GM23338 (cell line): ENCODE measurements at regions not wholly inside any gene's neighbourhood (a gene's known extent, or its start where the extent isn't known, plus 50 kb on each side); places are given as distances from the start of the nearest gene placed in this dataset.

Experiments
- ATAC-seq: fragments of 200-7000 bp; cut with Tn5 transposase; 3 replicates; pipeline ENCODE4 v1.9.1; 2020
- DNase-seq: peaks from one replicate; pipeline ENCODE4 v3.0.0-alpha.2; 2015; ENCODE audit warnings: low spot score
- H2AFZ ChIP-seq: fragments of 200-600 bp; sonication (generic); 2 replicates; pipeline ENCODE4 v1.8.0; 2016; ENCODE audit warnings: antibody characterized with exemption, mild to moderate bottlenecking, moderate library complexity
- H3F3A ChIP-seq: fragments of 200-600 bp; sonication (generic); replicated peaks from 2 replicates; pipeline ENCODE4 v1.8.0; 2017; ENCODE audit warnings: antibody characterized with exemption, mixed run types, low read depth
- H3K27ac ChIP-seq: fragments of 200-600 bp; sonication (generic); 2 replicates; pipeline ENCODE4 v1.6.1; 2016; ENCODE audit warnings: low read depth
- H3K27me3 ChIP-seq: fragments of 200-600 bp; sonication (generic); 2 replicates; pipeline ENCODE4 v1.8.0; 2016; ENCODE audit warnings: mild to moderate bottlenecking, mixed run types, moderate library complexity; ENCODE audit not compliant: insufficient read depth
- H3K36me3 ChIP-seq: fragments of 200-600 bp; sonication (generic); 2 replicates; pipeline ENCODE4 v1.8.0; 2016; ENCODE audit warnings: mild to moderate bottlenecking; ENCODE audit not compliant: insufficient read depth
- H3K4me1 ChIP-seq: fragments of 200-600 bp; sonication (generic); 2 replicates; pipeline ENCODE4 v1.8.0; 2016; ENCODE audit warnings: mild to moderate bottlenecking, moderate library complexity; ENCODE audit not compliant: insufficient read depth
- H3K4me2 ChIP-seq: fragments of 200-600 bp; sonication (generic); 2 replicates; pipeline ENCODE4 v1.7.1; 2017; ENCODE audit warnings: mixed run types
- H3K4me3 ChIP-seq: fragments of 200-600 bp; sonication (generic); 2 replicates; pipeline ENCODE4 v1.6.1; 2016; ENCODE audit warnings: mixed run types
- H3K79me2 ChIP-seq: fragments of 200-600 bp; sonication (generic); replicated peaks from 2 replicates; pipeline ENCODE4 v1.8.0; 2017; ENCODE audit warnings: mild to moderate bottlenecking; ENCODE audit not compliant: insufficient read depth
- H3K9me2 ChIP-seq: fragments of 200-600 bp; sonication (generic); 2 replicates; pipeline ENCODE4 v1.8.0; 2017; ENCODE audit not compliant: insufficient read depth
- H4K20me1 ChIP-seq: fragments of 200-600 bp; sonication (generic); replicated peaks from 2 replicates; pipeline ENCODE4 v1.8.0; 2017; ENCODE audit warnings: mild to moderate bottlenecking; ENCODE audit not compliant: insufficient read depth
- H3K27ac Mint-ChIP-seq: 2 replicates; pipeline ENCODE4 v1.8.0; 2020; ENCODE audit warnings: inconsistent platforms, mild to moderate bottlenecking, moderate library complexity, mixed read lengths
- H3K27me3 Mint-ChIP-seq: 3 replicates; pipeline ENCODE4 v1.8.0; 2022; ENCODE audit warnings: low read depth, mild to moderate bottlenecking, moderate library complexity, mixed read lengths, inconsistent platforms; ENCODE audit not compliant: insufficient read depth, poor library complexity
- H3K36me3 Mint-ChIP-seq: 3 replicates; pipeline ENCODE4 v1.8.0; 2021; ENCODE audit warnings: low read depth, mild to moderate bottlenecking, inconsistent platforms, moderate library complexity, mixed read lengths
- H3K4me1 Mint-ChIP-seq: 3 replicates; pipeline ENCODE4 v1.8.0; 2020; ENCODE audit warnings: mild to moderate bottlenecking, inconsistent platforms, mixed read lengths
- H3K4me3 Mint-ChIP-seq: 3 replicates; pipeline ENCODE4 v1.8.0; 2021; ENCODE audit warnings: moderate library complexity, mild to moderate bottlenecking, inconsistent platforms, mixed read lengths
- H3K9me3 Mint-ChIP-seq: 3 replicates; pipeline ENCODE4 v1.8.0; 2020; ENCODE audit warnings: moderate library complexity, mild to moderate bottlenecking, inconsistent platforms, mixed read lengths
- CTCF ChIP-seq, 2 experiments: fragments of 200-600 bp in 1 of 2; sonication (generic) in 1 of 2; conservative IDR thresholded peaks; 2 replicates each; pipeline versions ENCODE4 v1.5.1 to v1.6.1; 2016 to 2017; ENCODE audit warnings: antibody characterized with exemption in 2 of 2, low read depth in 2 of 2, mild to moderate bottlenecking in 2 of 2, moderate library complexity in 1 of 2
- EZH2 ChIP-seq: fragments of 200-600 bp; sonication (generic); IDR thresholded peaks from one replicate; pipeline ENCODE4 v1.8.0; 2017; ENCODE audit warnings: antibody characterized with exemption, mild to moderate bottlenecking, low read depth; ENCODE audit not compliant: unreplicated experiment
- EZH2phosphoT487 ChIP-seq: fragments of 200-600 bp; sonication (generic); IDR thresholded peaks from one replicate; pipeline ENCODE4 v1.8.1; 2018; ENCODE audit warnings: antibody characterized with exemption; ENCODE audit not compliant: unreplicated experiment
- NANOG ChIP-seq: IDR thresholded peaks from 2 replicates; pipeline ENCODE4 v1.6.1; 2016; ENCODE audit warnings: antibody characterized with exemption, borderline replicate concordance
- POLR2AphosphoS5 ChIP-seq: IDR thresholded peaks from 2 replicates; pipeline ENCODE4 v1.6.1; 2016; ENCODE audit warnings: antibody characterized with exemption, low read depth
- ZNF114 ChIP-seq: fragments of 250-450 bp; sonication (Bioruptor Pico); IDR thresholded peaks from 2 replicates; pipeline ENCODE4 v1.5.0; 2020; ENCODE audit warnings: mild to moderate bottlenecking, moderate library complexity
- ZNF331 ChIP-seq: fragments of 250-450 bp; sonication (Bioruptor Pico); IDR thresholded peaks from 2 replicates; pipeline ENCODE4 v1.5.0; 2020; ENCODE audit warnings: low read depth, mild to moderate bottlenecking, moderate library complexity
- ZNF462 ChIP-seq: fragments of 250-450 bp; sonication (Bioruptor Pico); IDR thresholded peaks from 2 replicates; pipeline ENCODE4 v1.5.0; 2020; ENCODE audit warnings: mild to moderate bottlenecking, moderate library complexity

GRCh38 chr10:78288663-78289062, 255.0 kb downstream of the RPS24 start:
- Mint-ChIP-seq H3K9me3 (no peaks in the 10 kb centered on the region; the same call in 2 of the 3 replicates), H3K4me1 (peaks cover 29% of the 10 kb centered on the region), H3K36me3 (no peaks in the 10 kb centered on the region), H3K4me3 (no peak overlapping the region), H3K27ac (no peak overlapping the region), H3K27me3 (peaks cover 3% of the 10 kb centered on the region)
- no peaks in the 10 kb centered on the region for H3F3A ChIP-seq
- no peak for TF ChIP-seq ZNF462 (CRISPR knock-in tag)
- no peak for TF ChIP-seq POLR2AphosphoS5
- TF ChIP-seq EZH2 = no peak
- TF ChIP-seq ZNF114 = no peak
- TF ChIP-seq ZNF331 (CRISPR knock-in tag) = no peak
- TF ChIP-seq EZH2phosphoT487 = no peak
- no peak overlapping the region for H2AFZ ChIP-seq
- no peaks in the 10 kb centered on the region for H3K27me3 ChIP-seq
- no peaks in the 10 kb centered on the region for H4K20me1 ChIP-seq
- H3K9me2 ChIP-seq = no peaks in the 10 kb centered on the region; the same call in 1 of the 2 replicates
- H3K36me3 ChIP-seq = no peaks in the 10 kb centered on the region
- no peak overlapping the region for H3K4me3 ChIP-seq
- no peak overlapping the region for H3K4me2 ChIP-seq
- H3K79me2 ChIP-seq = no peaks in the 10 kb centered on the region
- H3K4me1 ChIP-seq = peaks cover 14% of the 10 kb centered on the region
- DNase-seq (no peak), ATAC-seq (no peak)
- H3K27ac ChIP-seq = no peak overlapping the region

GRCh38 chr10:78290131-78290750, 256.6 kb downstream of the RPS24 start:
- TF ChIP-seq NANOG (no peak), CTCF (conservative IDR thresholded peaks at IDR 0.05; ENCODE audit: low read depth in 2 of 2) (0 out of 4 replicates have a peak, but pooled peaks of 1 of the 2 experiments have one; percentile 6), ZNF114 (no peak)
- Histone ChIP-seq H3K27me3 (no peaks in the 10 kb centered on the region), H2AFZ (peak overlapping the region; percentile 74), H4K20me1 (no peaks in the 10 kb centered on the region), H3K27ac (no peak overlapping the region), H3K4me1 (peaks cover 20% of the 10 kb centered on the region), H3K9me2 (no peaks in the 10 kb centered on the region), H3K4me2 (no peak overlapping the region), H3K36me3 (no peaks in the 10 kb centered on the region), H3K79me2 (no peaks in the 10 kb centered on the region), H3F3A (no peaks in the 10 kb centered on the region), H3K4me3 (no peak overlapping the region)
- ATAC-seq (peak; percentile 56), DNase-seq (peak; percentile 61)
- no peak overlapping the region for H3K4me3 Mint-ChIP-seq
- H3K4me1 Mint-ChIP-seq = peaks cover 21% of the 10 kb centered on the region
- H3K9me3 Mint-ChIP-seq = no peaks in the 10 kb centered on the region; the same call in 2 of the 3 replicates
- peaks cover 4% of the 10 kb centered on the region for H3K27me3 Mint-ChIP-seq
- no peak overlapping the region for H3K27ac Mint-ChIP-seq
- no peaks in the 10 kb centered on the region for H3K36me3 Mint-ChIP-seq
